ENCODE measurements at regions not wholly inside any gene's neighbourhood (a gene's known extent, or its start where the extent isn't known, plus 50 kb on each side); places are given as distances from the start of the nearest gene placed in this dataset.
A peak's percentile ranks its signal among the peaks of the same experiment; 100 is the strongest.
"Not testable (repeated sequence)": the region's sequence is repeated elsewhere in the genome, so short reads cannot be mapped to it uniquely, and the experiment has no call there.

GRCh38 chr10:25843551-25844170 lies 90.4 kb upstream of the MYO3A start:
- DNase-seq (ENCODE audit: low read depth), result no peak
- H3K4me3 ChIP-seq (ENCODE audit: low read depth, low read length), result no peak overlapping the region

DNA sequence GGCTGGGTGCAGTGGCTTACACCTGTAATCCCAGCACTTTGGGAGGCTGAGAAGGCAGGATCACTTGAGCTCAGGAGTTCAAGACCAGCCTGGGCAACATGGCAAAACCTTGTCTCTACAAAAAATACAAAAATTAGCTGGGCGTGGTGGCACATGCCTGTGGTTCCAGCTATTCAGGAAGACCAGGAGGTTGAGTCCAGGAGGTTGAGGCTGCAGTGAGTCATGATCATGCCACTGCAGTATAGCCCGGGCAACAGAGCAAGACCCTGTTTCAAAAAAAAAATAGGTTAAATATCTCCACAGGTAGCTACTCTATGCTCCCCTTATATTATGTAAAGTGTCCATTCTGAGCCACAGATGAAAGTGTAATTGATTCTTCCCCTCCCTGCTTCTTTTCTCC lies 89.3 kb upstream of the MYO3A start:
- DNase-seq (ENCODE audit: low read depth); H3K4me3 ChIP-seq (ENCODE audit: low read depth, low read length): not testable (repeated sequence)

DNA sequence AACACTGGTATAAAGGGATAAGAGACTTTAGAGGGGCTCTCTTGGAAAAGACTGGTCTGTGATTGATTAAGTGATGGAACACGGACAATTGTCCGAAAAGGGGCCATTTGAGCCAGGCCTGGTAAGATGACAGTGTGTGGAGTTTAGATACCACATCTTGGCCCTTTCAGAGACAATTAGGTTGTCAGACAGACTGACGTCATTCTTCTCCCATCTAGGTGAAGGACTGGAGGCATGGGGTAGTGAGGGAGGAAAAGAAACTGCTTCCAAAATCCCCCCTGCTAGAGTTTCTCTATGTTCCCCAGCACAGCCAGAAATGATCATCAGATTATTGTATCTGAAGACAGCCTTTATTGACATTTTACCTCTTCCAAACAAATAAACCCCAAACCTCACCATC lies 84.8 kb upstream of the MYO3A start:
- DNase-seq (ENCODE audit: low read depth), result no peak

GRCh38 chr10:25849988-25850387 lies 84.0 kb upstream of the MYO3A start:
- no peak for DNase-seq (ENCODE audit: low read depth)
- H3K4me3 ChIP-seq (ENCODE audit: low read depth, low read length), result no peak overlapping the region

More for the DNA sequence above, 84.8 kb upstream of the MYO3A start:
- H3K4me3 ChIP-seq (ENCODE audit: low read depth, low read length), result no peak overlapping the region

GRCh38 chr10:25851548-25851947 lies 82.5 kb upstream of the MYO3A start:
- no peak for DNase-seq (ENCODE audit: low read depth)
- no peak overlapping the region for H3K4me3 ChIP-seq (ENCODE audit: low read depth, low read length)

- H3K4me3 ChIP-seq (ENCODE audit: low read depth, low read length), result no peak overlapping the region
- no peak for DNase-seq (ENCODE audit: low read depth)
Observed at GRCh38 chr10:25852364-25852941, 81.6 kb upstream of the MYO3A start.

- no peak overlapping the region for H3K4me3 ChIP-seq (ENCODE audit: low read depth, low read length)
- DNase-seq (ENCODE audit: low read depth), result no peak
Observed at GRCh38 chr10:25858076-25858475, 76.0 kb upstream of the MYO3A start.

- DNase-seq (ENCODE audit: low read depth), result no peak
- H3K4me3 ChIP-seq (ENCODE audit: low read depth, low read length), result no peak overlapping the region
Observed at GRCh38 chr10:25865267-25865666, 68.8 kb upstream of the MYO3A start.

- no peak overlapping the region for H3K4me3 ChIP-seq (ENCODE audit: low read depth, low read length)
- no peak for DNase-seq (ENCODE audit: low read depth)
Observed at GRCh38 chr10:25867321-25867720, 66.7 kb upstream of the MYO3A start.

DNA sequence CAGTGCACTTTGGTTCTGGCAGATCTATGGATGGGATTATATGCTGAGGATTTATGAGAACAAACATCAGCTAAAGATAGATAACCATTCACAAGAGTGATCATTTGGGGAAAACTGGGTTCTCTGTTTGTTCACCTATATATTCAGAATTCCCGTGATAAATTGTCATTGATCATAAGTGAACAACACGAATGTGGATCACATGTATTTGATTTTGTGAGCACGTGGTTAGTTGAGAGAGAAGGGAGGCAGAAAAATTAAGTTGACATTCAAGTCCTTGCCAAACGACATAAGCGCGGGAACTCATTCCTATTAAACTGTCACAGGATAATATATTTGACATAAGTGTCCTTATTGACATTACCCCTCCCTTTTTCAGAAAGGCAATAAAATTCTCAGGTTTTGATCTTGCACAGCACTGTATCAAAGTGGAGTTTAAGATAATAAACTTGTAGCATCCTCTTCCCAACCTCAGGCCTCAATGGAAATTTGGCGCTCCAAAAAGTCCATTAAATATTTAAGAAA lies 64.9 kb upstream of the MYO3A start:
- DNase-seq (ENCODE audit: low read depth), result no peak
- no peak overlapping the region for H3K4me3 ChIP-seq (ENCODE audit: low read depth, low read length)

GRCh38 chr10:25869609-25870008 lies 64.4 kb upstream of the MYO3A start:
- DNase-seq (ENCODE audit: low read depth), result no peak
- no peak overlapping the region for H3K4me3 ChIP-seq (ENCODE audit: low read depth, low read length)

- not testable (repeated sequence) for H3K4me3 ChIP-seq (ENCODE audit: low read depth, low read length); DNase-seq (ENCODE audit: low read depth)
Observed at GRCh38 chr10:25874402-25874801, 59.6 kb upstream of the MYO3A start.

- peak; percentile 10 for DNase-seq (ENCODE audit: low read depth)
- H3K4me3 ChIP-seq (ENCODE audit: low read depth, low read length), result no peak overlapping the region
Observed at GRCh38 chr10:25875556-25876165, 58.4 kb upstream of the MYO3A start.

- DNase-seq (ENCODE audit: low read depth), result no peak
- no peak overlapping the region for H3K4me3 ChIP-seq (ENCODE audit: low read depth, low read length)
Observed at GRCh38 chr10:25877296-25877695, 56.7 kb upstream of the MYO3A start.
